ENCODE measurements at regions not wholly inside any gene's neighbourhood (a gene's known extent, or its start where the extent isn't known, plus 50 kb on each side); places are given as distances from the start of the nearest gene placed in this dataset.

DNA sequence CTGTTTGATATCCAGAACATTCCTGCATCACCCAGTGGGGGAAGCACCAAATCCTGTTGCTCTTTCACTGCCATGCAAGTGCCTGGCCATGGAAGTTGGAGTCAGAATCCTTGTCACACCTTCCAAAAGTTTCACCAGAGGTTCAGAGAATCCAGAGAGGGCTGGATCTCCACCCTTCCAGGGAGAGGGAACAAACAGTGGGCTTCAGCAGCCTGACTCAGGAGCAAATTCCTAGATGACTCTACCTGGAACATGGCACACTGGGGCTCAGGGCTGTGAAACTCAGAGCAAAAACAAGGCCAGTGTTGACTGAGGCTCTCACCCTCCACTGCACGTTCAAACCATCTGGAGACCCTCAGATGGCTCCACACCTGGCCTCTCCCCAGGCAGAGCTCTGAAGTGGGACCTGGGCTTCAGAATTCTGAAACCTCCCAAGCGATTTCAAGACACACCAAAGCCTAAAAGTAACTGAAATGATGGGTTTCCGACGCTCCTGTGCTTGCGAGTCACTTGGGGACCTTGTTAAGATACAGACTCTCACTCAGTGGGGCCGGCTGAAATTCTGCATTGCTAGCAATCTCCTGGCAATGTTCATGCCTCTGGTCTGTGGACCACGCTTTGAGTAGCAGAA is 205.9 kb downstream of the AUH start:
- TF ChIP-seq CTCF (IDR thresholded peaks at IDR 0.05; ENCODE audit: insufficient read depth, low read length): no peak
- TF ChIP-seq GABPA (IDR thresholded peaks at IDR 0.05; ENCODE audit: low read depth): no peak

Measured in HL-60 (cell line).